ENCODE measurements at regions not wholly inside any gene's neighbourhood (a gene's known extent, or its start where the extent isn't known, plus 50 kb on each side); places are given as distances from the start of the nearest gene placed in this dataset.
"Not testable (repeated sequence)": the region's sequence is repeated elsewhere in the genome, so short reads cannot be mapped to it uniquely, and the experiment has no call there.

DNA sequence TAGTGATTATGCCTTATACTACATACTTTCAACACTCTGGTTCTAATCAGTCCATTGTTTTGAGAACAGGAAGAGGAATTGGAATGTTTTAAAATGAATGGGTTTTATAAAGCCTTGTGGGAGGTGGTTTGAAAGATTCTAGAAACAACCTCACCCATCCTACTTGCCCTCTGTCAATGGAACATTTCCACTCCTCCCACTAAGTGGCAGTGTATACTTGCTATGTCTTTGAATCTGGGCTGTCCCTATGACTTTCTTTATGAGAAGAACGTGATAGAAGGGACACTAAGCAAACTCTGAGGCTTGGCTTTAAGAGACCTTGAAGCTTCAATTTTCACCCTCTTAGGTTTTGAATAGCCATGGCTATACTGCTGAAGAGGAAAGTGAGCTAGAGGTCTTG lies 611.2 kb downstream of the PPP4R3C start:
- no peak for FAIRE-seq

DNA sequence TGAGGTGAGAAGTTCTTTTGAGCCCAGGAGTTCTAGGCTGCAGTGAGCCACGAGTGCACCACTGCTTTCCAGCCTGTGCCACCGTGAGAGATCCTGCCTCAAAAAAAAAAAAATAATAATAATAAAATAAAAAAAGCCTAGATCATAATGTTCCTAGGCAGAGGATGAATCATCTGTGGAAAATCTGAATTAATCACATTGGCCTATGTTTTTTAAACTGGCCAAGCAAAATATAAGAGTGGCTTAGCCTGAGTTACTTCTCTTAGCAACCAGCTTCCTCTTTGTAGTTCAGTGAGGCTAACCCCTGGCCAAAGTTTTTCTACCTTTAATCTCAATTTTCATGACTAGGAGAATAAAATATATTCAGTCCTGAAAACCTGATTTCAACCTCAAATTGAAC lies 614.6 kb downstream of the PPP4R3C start:
- no peak for FAIRE-seq

DNA sequence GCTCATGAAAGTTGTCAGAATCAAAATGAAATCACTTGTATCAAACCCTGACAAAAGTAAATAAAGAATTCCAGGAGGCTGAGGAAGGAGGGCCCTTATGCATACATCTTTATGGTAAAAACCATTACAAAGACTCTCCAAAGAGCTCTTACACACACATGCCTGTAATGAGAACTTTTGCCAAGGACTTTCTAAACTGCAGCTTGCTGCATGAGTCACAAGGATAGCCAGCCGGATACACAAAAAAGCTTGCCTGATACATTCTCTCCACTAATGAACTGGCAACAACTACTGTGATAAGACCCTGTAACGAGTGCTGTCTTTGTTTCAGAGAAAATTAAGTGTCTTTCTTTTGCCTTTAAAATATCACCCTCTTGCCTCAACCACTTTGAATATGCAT lies 618.1 kb downstream of the PPP4R3C start:
- no peak for FAIRE-seq

DNA sequence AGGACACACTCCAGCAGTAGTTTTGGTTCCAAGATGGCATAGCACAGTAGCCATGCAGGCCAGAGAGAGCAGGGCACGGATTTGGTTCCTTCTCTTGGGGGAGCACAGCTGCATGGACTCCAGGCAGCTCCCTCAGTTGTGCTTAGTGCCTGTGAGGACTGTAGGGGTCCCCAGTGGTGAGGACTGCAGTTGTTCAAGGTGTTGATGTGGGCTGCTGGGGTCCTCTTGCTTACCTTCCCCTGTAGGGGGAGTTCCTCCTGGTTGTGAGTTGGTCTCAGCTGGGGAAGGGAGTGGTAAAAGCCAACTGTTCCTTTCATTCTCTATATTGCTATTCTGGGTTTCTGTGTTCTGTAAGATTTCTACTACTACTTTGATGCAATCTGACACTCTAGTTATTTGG lies 606.5 kb downstream of the MAGEB5 start:
- no peak for FAIRE-seq

DNA sequence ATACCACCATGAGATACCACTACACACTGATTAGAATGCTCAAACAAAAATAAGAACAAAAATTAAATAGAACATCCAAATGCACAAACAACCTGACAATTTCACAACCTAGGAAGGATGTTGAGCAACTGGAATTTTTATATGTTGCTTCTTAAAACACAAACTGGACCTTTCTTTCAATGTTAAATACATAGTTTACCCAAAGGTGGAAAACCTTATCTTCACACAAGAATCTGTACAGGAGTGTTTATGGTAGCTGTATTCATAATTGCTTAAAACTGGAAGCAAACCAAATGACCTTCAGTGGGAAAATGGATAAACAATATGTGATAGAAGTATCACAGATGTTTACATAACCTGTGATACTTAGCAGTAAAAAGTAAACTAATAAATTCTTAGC lies 573.8 kb downstream of the MAGEB5 start:
- no peak for FAIRE-seq

DNA sequence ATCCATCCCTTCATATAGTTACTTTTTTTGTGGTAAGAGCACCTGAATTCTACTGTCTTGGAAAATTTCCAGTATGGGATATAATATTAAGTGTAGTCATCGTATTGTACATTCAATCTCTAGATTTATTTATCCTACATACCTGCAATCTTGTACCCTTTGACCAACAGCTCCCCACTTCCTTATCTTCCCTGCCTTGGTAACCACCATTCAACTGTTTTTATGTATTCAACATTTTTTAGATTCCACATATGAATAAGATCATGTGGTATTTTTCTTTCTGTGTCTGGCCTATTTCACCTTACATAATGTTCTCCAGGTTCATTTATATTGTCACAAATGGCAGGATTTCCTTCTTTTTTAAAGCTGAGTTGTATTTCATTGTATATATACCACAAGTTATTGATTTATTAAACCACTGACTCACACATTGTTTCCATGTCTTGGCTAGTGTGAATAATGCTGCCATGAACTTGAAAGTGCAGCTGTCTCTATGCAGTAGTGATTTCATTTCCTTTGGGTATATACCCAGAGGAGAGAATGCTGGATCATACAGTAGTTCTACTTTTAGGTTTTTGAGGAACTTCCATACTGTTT lies 572.5 kb downstream of the MAGEB5 start:
- FAIRE-seq: no peak

DNA sequence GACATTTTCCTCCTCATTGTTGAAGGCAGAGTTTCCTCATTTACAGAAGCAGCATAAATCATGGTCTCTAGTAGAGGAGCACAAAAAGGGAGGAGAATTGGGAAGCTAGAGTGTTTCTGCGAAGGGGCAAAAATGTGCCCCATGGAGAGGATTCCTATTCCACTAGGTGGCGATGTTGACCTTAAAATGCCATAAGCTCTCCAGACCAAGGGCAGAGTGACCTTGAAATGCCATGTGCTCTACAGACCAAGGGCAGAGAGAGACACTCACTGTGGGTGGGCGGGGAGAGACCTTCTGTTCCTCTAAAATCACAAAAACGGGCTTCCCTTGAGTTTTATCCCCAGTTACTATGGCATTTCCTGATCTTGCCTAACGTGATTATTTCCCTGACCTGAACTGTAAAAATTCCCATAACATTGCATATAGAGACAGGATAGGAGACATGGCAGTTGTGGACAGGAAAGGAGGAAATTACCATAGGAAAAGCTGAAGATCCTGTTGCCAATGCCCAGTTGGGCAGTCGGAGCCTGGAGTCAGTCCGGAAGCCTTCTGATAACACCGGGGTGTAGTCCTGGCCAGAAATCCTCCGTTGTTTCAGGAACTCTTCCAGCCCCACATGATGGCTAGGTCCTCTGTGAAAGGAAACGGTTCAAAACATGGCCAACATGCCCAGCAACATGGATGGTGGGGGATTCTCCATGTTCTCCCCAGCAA lies 567.7 kb downstream of the MAGEB5 start:
- FAIRE-seq: no peak

DNA sequence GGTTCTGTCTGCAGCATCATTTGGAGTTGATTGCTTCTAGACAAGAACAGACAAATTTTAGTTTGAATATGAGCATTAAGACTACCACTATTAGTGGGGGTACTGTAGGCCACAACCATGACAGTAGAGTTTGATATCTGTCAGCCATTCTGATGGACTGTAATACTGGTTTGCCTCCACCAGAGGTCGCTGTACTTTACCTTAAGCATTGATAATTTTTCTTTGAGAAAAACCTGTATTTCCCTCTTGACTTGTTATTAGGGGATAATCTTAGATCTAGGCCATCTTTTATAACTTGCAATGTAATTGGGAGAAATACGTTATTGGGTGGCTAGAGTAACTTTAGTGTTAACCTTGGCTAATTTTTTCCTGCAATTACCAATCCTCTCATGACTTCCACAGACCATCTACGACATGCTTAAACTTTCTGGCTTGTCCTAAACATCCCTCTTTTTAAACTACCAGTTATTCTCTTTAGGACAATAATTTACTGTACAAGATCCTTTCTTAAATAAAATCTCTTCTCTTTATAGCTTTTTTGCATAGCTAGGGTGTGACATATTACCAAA lies 562.4 kb downstream of the MAGEB5 start:
- FAIRE-seq: no peak

DNA sequence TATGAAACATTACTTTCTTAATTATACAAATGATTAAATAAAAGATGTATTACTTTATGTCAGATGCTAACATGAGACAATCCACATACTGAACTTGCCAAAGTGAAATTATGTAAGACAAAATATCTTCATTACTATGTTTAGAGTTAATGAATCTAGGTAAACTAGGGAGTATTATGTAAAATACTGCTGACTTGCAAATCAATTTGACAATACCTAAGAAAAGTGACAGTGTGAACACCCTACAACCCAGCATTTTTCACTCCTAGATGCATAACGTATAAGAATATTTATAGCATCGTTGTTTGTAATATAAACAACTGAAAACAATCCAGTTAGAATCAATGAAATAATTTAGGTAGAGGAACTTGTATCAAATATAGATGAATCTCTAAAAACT lies 546.3 kb downstream of the MAGEB5 start:
- FAIRE-seq: no peak

DNA sequence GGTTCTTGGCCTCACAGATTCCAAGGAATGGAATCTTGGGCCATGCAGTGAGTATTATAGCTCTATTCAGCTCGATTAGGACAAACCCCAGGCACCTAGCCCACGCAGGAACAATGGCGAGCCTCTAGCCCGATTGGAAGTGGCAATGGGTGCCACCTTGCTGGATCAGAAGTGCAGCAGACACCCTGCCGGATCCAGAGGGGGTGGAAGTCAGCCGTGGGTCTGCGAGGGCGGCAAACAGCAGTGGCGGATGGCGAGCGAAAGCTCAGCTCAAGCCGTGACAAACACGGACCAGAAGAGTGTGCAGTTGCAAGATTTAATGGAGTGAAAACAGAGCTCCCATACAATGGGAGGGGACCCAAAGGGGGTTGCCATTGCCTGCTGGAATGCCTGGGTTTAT lies 539.8 kb downstream of the MAGEB5 start:
- not testable (repeated sequence) for FAIRE-seq

DNA sequence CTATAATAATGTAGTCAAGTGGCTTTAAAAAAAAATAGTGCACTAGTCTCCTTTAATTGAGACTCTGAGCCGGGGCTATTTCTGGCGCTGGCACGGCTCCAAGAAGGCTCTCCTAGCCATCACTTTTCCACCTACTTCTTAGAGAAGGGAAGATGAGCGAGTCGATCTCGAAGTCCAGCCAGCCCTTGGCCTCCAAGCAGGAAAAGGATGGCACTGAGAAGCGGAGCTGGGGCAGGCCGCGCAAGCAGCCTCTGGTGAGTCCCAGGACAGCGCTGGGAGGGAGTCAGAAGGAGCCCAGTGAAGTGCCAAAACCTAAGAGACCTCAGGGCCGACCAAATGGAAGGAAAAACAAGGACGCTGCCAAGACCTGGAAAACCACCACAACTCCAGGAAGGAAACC lies 531.9 kb downstream of the MAGEB5 start:
- FAIRE-seq: no peak

DNA sequence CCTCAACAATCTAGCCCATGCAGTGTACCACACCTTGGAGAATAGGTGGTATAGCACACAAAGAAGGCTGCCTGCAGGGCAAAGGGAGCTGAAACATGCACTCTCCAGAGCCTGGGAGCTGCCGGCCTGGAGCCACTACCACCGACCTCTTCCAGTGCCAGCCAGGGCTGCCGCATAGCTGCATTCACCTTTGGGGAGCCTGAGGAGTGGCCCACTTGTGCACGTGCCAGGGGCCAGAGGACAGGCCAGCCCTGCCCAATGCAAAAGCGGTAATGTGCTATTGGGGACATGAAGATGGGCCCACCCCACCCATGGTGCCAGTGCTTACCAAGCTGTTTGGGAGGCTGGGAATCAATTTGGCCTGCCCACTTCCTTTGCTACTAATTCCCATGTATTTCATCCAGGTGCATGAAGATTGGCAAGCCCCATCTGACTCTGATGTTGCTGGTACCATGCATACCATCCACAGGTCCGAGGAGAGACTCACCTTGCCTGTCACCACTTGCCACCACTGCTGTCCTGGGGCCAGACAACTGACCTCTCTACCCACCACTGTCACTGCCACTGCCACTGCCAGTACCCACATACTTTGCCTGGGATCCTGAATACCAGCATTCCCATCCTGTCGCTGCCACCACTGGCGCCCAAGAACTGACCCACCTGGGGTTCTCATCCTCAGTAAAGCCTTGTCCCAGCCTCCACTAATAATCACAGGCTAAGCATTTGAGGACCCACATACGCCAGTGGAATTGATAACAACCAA lies 506.9 kb downstream of the MAGEB5 start:
- FAIRE-seq: no peak

DNA sequence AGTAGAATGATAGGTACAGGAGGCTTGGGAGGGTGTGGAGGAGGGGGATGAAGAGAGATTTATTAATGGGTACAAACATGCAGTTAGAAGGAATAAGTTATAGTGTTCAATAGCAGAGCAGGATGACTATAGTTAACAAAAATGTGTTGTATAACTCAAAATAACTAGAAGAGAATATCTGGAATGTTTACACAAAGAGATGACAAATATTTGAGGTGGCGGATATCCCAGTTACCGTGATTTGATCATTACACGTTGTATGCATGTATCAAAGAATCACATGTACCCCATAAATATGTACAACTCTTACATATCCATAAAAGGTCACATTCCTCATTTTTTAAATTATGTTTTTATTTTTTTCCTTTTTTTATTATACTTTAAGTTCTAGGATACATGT lies 456.6 kb downstream of the MAGEB5 start:
- FAIRE-seq: no peak

DNA sequence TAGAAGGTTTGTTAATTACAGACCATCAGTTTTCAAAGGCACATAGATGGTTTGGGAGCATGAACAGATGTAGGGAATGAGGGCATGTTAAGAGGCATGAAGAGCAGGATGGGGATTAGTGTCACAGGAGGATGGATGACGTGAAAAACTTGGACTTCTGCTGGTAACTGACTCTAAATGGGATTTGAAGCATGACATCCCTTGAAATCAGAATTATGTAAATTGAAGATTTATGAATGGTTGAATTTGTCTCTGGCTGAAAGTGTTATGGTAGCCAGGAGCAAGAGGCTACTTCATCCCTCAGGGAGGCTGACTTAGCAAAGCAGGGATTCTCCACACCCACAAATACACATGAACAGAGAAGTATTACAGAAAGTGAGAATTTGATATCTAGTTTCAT lies 454.6 kb downstream of the MAGEB5 start:
- FAIRE-seq: no peak

DNA sequence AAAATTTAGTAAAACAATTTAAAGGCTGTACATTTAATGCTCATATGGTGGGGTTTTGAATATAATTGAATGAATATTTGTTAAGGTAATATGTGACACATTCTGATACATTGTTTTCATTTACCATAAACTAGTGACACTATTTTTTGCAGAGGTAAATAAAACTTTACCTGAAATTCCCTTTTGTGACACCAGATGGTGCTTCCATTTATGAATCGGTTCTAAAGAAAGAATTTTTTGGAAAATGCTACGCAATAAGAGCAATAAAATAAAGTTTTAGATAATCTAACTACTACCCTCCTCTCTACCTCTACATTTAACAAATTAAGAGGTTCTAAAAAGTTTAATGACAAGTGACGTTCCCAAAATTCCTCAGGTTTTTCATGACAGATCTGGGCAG lies 448.9 kb downstream of the MAGEB5 start:
- peak; percentile 6 for FAIRE-seq

DNA sequence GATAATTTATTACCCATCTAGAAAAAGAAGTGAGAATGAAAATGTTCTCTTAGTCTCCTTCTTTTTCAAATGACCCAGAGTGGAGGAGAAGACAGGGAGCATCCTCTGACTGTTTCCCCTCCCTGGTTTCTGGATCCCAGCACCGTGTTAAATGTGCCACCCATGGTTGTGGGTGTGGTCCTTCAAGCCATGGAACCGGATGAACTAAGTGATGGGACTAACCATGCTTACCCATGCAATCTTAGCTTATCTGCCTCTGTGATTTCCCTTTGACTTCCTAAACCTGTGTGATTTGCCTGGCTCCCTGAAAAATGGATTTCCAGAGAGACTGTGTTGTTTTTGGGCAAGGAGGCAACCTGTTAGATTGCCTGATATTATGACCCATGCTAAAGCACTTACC lies 437.1 kb downstream of the MAGEB5 start:
- FAIRE-seq: no peak

DNA sequence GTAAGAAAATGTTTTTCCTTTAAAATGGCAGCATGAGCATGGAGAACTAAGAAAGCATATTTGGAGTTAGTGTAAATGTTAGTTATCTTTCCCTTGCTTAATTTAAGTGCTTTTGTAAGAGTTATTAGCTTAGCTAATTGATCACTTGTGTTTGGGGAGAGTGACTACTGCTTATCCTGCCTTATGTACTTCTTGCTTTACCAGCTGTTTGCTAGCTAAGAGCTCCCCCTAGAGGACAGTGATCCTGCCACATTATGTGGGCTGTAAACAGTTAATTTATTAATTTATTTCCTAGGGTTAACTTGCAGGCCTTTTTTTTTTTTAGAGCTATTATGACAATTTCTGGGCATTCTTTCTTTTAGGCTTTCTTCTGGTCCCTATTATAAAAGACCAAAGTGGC lies 435.8 kb downstream of the MAGEB5 start:
- FAIRE-seq: no peak

DNA sequence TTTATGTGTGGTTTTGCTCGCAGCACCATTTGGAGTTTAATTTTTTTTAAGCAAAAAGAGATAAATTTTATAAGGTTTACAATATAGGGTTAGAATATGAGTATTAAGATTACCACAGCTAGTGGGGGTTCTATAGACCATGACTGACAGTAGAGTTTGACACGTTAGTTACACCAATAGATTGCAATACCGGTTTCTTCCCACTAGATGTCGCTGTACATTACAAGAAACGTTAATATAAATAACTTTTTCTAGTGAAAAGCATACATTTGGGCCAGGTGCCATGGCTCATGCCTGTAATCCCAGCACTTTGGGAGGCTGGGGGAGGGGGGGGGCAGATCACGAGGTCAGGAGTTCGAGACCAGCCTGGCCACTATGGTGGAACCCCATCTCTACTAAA lies 433.6 kb downstream of the MAGEB5 start:
- no peak for FAIRE-seq

DNA sequence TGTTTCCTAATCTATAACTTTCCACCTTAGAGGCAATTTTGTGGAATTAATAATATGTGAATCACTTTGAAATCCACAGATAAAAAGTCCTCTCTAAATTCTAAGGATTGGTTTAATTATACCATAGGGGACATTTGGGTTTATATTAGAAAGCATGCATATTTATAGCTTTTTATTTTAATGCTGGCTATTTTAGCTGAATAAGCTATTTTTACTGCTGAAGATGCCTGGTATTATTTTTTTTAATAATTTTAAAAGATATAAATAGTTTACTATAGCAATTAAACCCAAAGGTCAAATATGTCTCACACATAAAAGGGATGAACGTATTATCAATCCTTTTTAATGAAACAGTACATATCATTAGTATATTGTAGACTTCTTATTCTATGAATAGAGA lies 415.4 kb downstream of the MAGEB5 start:
- no peak for FAIRE-seq

DNA sequence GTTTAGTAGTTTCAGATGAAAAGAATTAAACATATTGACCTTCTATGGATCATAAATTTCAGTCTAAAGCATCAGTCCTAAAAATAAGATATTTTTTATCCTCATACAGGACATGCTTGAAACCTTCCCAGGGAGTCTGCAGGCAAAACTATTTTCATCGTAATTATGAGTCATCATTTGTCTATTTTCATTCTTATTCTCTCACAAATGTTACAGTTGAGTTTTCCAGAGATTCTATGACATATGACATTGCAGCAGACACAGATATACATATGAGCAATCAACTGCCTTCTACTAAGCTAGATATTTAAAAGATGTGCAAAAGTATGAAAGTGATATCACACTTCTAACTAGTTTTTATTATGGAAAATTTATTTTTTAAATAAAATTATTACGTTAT lies 398.0 kb downstream of the MAGEB5 start:
- no peak for FAIRE-seq

DNA sequence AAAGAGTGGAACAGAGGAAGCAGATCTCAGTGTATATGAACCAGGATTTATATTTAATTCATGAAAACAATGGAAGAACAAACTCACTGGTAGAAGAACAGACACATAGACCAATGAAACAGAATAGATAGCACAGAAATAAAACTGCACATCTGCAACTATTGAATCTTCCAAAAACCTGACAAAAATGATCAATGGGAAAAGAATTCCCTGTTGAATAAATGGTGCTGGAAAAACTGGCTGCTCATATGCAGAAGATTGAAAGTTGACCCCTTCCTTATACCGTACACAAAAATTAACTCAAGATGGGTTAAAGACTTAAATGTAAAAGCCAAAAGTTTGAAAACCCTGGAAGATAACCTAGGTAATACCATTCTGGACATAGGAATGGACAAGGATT lies 391.0 kb downstream of the MAGEB5 start:
- no peak for FAIRE-seq

DNA sequence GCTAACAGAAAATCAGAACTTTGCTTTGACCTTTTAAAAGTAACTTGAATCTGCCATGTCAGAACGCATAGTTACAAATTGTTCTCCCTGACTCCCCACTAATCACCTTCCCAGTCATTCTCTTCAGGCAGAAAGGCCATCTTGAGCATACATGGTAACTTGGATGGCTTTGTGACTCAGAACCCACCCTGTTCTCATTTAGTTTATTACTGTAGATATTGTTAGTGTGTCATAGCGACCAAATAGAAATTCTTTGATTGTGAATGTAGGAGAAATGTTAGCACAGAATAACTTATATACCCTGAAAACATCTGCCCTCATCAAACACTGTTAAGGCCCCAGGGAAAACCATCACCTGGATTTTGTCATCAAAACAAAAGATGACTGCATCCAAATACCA lies 382.0 kb downstream of the MAGEB5 start:
- FAIRE-seq: no peak

DNA sequence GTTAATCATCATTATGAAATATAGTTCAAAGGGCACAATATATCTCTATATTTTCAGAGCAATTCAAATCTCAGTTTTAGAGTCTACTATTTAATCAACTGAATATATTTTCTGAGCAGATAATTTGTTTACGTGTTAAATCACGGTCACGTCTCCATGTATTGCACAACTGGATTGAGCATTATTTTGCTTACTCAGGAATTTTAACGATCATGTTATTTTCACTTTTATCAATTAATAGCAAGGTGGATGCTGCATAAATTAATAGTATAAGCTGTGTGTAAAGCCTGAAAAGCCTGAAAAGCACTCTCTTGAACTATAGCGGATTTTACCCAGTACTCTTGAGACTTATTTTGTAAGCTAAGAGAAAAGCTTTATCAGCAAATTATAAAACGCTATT lies 374.9 kb downstream of the MAGEB5 start:
- FAIRE-seq: no peak

DNA sequence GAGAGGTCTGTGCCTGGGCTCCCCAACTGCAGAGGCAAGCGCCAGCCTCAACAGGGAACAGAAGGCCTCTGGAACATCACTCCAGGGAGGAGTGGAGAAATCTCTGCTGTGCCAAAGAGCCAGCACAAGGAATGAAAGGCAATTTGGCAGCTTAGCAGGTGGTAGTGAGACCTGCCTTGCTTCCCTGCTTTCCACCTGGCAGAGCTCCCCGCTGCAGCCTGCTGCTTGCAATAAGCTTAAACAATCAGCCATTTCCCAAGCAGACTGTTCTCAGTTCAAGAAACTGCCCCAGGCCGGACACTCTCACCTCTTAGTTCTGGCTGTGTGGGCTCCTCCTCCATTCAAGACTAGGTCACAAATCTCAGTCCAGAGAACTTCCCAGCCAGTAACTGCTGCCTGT lies 370.6 kb downstream of the MAGEB5 start:
- FAIRE-seq: no peak

Data from A204.1 (cell line).